CD4-positive, alpha-beta T cell (primary cell): ENCODE measurements at regions not wholly inside any gene's neighbourhood (a gene's known extent, or its start where the extent isn't known, plus 50 kb on each side); places are given as distances from the start of the nearest gene placed in this dataset.

Experiments
- ATAC-seq: fragments of 200-7000 bp; cut with Tn5 transposase; one replicate; pipeline ENCODE4 v1.10.0; 2022; ENCODE audit warnings: mild to moderate bottlenecking; ENCODE audit not compliant: poor library complexity
- CTCF ChIA-PET: fragments of 350-600 bp; sonication (Branson Sonifier 250); formaldehyde crosslinking; loops from one replicate; lab custom pipeline; 2021; ENCODE audit warnings: antibody characterized with exemption, inconsistent platforms; lab: Charles Lee
- POLR2A ChIA-PET: fragments of 350-600 bp; sonication (Branson Sonifier 250); formaldehyde crosslinking; loops from one replicate; lab custom pipeline; 2021; ENCODE audit warnings: antibody characterized with exemption, inconsistent platforms; lab: Charles Lee
- DNase-seq, 14 experiments: peaks; one replicate each; pipeline ENCODE4 v3.0.0-alpha.2; 2013 to 2020; ENCODE audit warnings: mixed read lengths in 2 of 14
- H3K27ac ChIP-seq, 2 donors: one replicate each; pipeline versions ENCODE4 v1.5.1 to v1.7.0; 2013; ENCODE audit warnings: low read length in 2 of 2, low read depth in 1 of 2, mild to moderate bottlenecking in 1 of 2
- H3K27me3 ChIP-seq, 2 experiments: 1 replicate in 1 of 2; 2 replicates in 1 of 2; pipeline versions ENCODE4 v1.6.1 to v1.7.0; 2013; ENCODE audit warnings: low read length in 2 of 2, control low read depth in 1 of 2, mild to moderate bottlenecking in 1 of 2, moderate library complexity in 1 of 2; ENCODE audit not compliant: insufficient read depth in 2 of 2, control insufficient read depth in 1 of 2
- H3K36me3 ChIP-seq: one replicate; pipeline ENCODE4 v1.6.1; 2013; ENCODE audit warnings: low read length, control low read depth; ENCODE audit not compliant: insufficient read depth
- H3K4me1 ChIP-seq: one replicate; pipeline ENCODE4 v1.6.1; 2013; ENCODE audit warnings: low read length, control low read depth; ENCODE audit not compliant: insufficient read depth
- H3K4me3 ChIP-seq: one replicate; pipeline ENCODE4 v1.5.1; 2013; ENCODE audit warnings: mild to moderate bottlenecking, low read length, moderate library complexity
- H3K9me3 ChIP-seq, 2 experiments: 1 replicate in 1 of 2; 2 replicates in 1 of 2; pipeline versions ENCODE4 v1.6.1 to v1.7.0; 2013; ENCODE audit warnings: low read length in 2 of 2, mild to moderate bottlenecking in 2 of 2, control low read depth in 1 of 2, moderate library complexity in 1 of 2; ENCODE audit not compliant: control insufficient read depth in 1 of 2, insufficient read depth in 1 of 2
- H3K27ac Mint-ChIP-seq: one replicate; pipeline ENCODE4 v1.8.0; 2020; ENCODE audit warnings: mixed read lengths
- H3K27me3 Mint-ChIP-seq: one replicate; pipeline ENCODE4 v1.8.0; 2021; ENCODE audit warnings: mixed read lengths
- H3K36me3 Mint-ChIP-seq: one replicate; pipeline ENCODE4 v1.8.0; 2021; ENCODE audit warnings: low read depth, mixed read lengths
- H3K4me1 Mint-ChIP-seq: one replicate; pipeline ENCODE4 v1.8.0; 2021; ENCODE audit warnings: low read depth, mixed read lengths
- H3K4me3 Mint-ChIP-seq: one replicate; pipeline ENCODE4 v1.8.0; 2020; ENCODE audit warnings: mild to moderate bottlenecking, mixed read lengths
- H3K9me3 Mint-ChIP-seq: one replicate; pipeline ENCODE4 v1.8.0; 2020; ENCODE audit warnings: mixed read lengths
- intact Hi-C, 2 experiments: fragments of 100-400 bp; cut with DNase I in 1 of 2; cut with micrococcal nuclease in 1 of 2; formaldehyde crosslinking; loops; one replicate each; pipeline versions ENCODE4 v1.15.1 to v1.9.0; 2023 to 2025; cut with DNase I, micrococcal nuclease
- TF ChIP-seq, protein P1 (sequence below): fragments of 200-600 bp; IDR thresholded peaks from one replicate; pipeline ENCODE4 v1.8.0; 2022; ENCODE audit warnings: antibody characterized with exemption, mild to moderate bottlenecking

DNA sequence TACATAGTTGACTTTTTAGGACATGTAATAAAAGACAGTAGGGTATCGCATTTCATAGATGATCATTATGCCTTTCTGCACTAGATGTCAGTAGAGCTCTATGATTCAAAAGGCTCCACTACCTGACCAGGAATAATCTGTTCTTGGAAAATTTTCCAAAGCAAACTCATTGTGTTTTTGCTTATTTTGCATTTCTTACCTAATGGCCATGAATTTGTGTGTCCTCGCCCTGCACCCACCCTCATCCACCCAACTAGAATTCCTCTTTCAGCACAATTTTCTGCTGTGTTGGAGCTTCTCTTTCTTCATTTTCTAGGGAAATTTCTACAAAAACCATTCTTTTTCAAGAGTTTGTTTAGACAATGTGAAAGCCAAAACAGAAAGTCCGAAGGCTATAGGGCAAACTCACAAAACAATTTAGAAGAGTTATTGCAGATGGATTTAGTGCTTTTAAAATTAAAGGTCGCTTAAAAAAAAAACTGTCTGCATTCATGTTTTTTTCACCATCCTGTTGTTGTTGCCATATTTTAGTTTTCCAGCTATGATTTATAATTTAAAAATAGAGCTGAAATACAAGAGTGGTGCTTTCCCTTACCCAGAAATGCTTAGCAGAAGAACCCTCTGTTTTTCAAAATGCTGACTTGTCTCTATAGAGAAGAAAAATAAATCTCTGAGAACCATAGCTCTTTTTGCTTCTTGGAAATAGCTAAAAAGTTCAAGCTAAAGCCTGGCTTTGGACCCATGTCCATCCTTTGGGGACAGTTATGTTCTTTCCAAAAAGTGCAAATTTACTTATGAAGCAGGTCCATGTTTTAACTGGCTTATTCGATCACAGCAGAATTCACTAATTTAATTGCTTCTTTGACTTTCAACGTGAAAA lies 183.7 kb downstream of the SPATA18 start:
- Histone ChIP-seq H3K9me3 (no peaks in the 10 kb centered on the region), H3K36me3 (no peaks in the 10 kb centered on the region), H3K4me1 (no peaks in the 10 kb centered on the region), H3K4me3 (no peak overlapping the region), H3K27me3 (no peaks in the 10 kb centered on the region), H3K27ac (no peak overlapping the region)
- no peak overlapping the region for H3K4me3 Mint-ChIP-seq
- DNase-seq (no peak), ATAC-seq (no peak)
- no peaks in the 10 kb centered on the region for H3K27me3 Mint-ChIP-seq
- peaks cover 7% of the 10 kb centered on the region for H3K9me3 Mint-ChIP-seq
- no peaks in the 10 kb centered on the region for H3K36me3 Mint-ChIP-seq
- H3K27ac Mint-ChIP-seq: no peak overlapping the region
- no peaks in the 10 kb centered on the region for H3K4me1 Mint-ChIP-seq
- intact Hi-C loops: no loop called here
- ChIA-PET POLR2A (no interaction called here), CTCF (no interaction called here)
- TF ChIP-seq, protein P1, sequence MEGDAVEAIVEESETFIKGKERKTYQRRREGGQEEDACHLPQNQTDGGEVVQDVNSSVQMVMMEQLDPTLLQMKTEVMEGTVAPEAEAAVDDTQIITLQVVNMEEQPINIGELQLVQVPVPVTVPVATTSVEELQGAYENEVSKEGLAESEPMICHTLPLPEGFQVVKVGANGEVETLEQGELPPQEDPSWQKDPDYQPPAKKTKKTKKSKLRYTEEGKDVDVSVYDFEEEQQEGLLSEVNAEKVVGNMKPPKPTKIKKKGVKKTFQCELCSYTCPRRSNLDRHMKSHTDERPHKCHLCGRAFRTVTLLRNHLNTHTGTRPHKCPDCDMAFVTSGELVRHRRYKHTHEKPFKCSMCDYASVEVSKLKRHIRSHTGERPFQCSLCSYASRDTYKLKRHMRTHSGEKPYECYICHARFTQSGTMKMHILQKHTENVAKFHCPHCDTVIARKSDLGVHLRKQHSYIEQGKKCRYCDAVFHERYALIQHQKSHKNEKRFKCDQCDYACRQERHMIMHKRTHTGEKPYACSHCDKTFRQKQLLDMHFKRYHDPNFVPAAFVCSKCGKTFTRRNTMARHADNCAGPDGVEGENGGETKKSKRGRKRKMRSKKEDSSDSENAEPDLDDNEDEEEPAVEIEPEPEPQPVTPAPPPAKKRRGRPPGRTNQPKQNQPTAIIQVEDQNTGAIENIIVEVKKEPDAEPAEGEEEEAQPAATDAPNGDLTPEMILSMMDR: no peak

DNA sequence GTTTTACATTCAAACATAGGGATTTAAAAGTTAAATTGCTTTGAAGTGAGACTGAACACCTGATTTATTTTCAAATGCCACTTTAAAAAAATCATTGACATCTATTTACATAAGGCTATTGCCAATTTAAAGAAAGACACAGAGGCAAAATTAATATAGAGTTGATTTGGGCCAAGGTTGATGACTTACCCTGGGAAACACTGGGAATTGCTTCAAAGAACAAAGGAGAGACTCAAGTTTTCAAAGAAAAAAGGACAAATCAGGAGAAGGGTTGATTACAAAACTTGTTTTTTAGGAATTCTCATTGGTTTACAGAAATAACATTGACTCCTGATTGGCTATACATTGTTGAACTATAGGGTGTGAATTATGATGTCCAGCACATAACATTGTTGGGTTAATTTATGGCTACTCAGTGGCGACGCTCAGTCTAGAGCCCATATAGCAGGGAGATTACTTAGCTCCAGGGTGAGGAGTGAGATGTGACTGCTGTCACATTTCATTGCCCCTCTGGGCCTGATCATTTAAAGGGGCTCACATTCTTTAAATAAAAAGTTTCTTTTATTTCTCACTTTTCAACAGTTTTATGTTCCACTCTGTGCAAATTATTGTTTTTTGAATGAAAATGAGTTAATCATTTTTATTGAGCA lies 184.6 kb downstream of the SPATA18 start:
- Mint-ChIP-seq H3K27me3 (no peaks in the 10 kb centered on the region), H3K27ac (no peak overlapping the region), H3K4me3 (no peak overlapping the region), H3K36me3 (no peaks in the 10 kb centered on the region), H3K9me3 (peaks cover 7% of the 10 kb centered on the region), H3K4me1 (no peaks in the 10 kb centered on the region)
- DNase-seq (no peak), ATAC-seq (no peak)
- intact Hi-C loops: no loop called here
- TF ChIP-seq, protein P1: no peak
- H3K4me3 ChIP-seq: no peak overlapping the region
- no peak overlapping the region for H3K27ac ChIP-seq
- POLR2A ChIA-PET: no interaction called here
- H3K9me3 ChIP-seq: no peaks in the 10 kb centered on the region
- H3K4me1 ChIP-seq: no peaks in the 10 kb centered on the region
- no peaks in the 10 kb centered on the region for H3K27me3 ChIP-seq
- CTCF ChIA-PET: no interaction called here
- no peaks in the 10 kb centered on the region for H3K36me3 ChIP-seq

DNA sequence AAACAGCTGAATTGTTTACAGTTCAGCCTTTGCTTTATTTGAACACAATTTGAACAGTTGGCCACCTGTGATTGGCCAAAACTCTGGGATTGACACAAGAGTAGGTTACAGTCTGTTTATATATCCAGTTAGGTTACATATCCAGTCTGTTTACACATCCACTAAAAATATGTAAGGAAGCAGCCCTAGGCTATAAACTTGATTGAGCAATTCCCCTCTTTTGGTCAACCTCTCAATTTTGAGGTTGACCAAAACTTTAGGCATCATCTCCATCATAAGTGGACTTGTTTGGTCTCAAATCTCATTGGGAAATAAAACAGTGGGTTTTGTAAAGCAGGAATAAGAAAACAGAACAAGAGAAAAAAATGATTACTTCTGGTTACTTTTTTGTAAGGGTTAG lies 190.8 kb downstream of the SPATA18 start:
- H3K4me3 ChIP-seq: no peak overlapping the region
- DNase-seq: no peak
- no peaks in the 10 kb centered on the region for H3K27me3 ChIP-seq
- H3K36me3 ChIP-seq: no peaks in the 10 kb centered on the region
- no peaks in the 10 kb centered on the region for H3K36me3 Mint-ChIP-seq
- H3K27ac ChIP-seq: no peak overlapping the region
- H3K27ac Mint-ChIP-seq: no peak overlapping the region
- intact Hi-C loops: no loop called here
- H3K9me3 Mint-ChIP-seq: peaks cover 10% of the 10 kb centered on the region
- ATAC-seq: no peak
- H3K4me1 ChIP-seq: no peaks in the 10 kb centered on the region
- POLR2A ChIA-PET: no interaction called here
- TF ChIP-seq, protein P1: no peak
- H3K9me3 ChIP-seq: no peaks in the 10 kb centered on the region
- H3K4me1 Mint-ChIP-seq: no peaks in the 10 kb centered on the region
- no peak overlapping the region for H3K4me3 Mint-ChIP-seq
- CTCF ChIA-PET: no interaction called here
- no peaks in the 10 kb centered on the region for H3K27me3 Mint-ChIP-seq
